ENCODE measurements at regions not wholly inside any gene's neighbourhood (a gene's known extent, or its start where the extent isn't known, plus 50 kb on each side); places are given as distances from the start of the nearest gene placed in this dataset.

DNA sequence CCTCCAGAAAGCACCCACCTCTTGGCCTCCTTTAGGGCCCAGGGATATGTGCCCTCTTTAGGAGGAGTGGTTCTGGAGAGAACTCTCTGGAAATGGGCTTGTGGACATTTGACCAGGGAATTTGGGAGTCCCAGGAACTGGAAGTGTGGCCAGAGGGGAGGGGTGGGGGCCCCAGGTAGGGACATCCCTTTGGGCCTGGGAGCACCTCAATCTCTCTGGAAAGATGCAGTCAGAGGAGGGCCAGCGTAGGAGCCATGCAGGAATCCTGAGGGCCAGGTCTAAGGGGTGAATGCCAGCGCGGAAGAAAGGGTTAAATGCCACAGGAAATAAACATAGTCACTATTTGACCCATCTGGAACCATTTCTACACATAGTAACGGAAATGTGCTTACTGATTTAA lies 50.3 kb upstream of the ITGA11 start:
- TF ChIP-seq, protein P1, sequence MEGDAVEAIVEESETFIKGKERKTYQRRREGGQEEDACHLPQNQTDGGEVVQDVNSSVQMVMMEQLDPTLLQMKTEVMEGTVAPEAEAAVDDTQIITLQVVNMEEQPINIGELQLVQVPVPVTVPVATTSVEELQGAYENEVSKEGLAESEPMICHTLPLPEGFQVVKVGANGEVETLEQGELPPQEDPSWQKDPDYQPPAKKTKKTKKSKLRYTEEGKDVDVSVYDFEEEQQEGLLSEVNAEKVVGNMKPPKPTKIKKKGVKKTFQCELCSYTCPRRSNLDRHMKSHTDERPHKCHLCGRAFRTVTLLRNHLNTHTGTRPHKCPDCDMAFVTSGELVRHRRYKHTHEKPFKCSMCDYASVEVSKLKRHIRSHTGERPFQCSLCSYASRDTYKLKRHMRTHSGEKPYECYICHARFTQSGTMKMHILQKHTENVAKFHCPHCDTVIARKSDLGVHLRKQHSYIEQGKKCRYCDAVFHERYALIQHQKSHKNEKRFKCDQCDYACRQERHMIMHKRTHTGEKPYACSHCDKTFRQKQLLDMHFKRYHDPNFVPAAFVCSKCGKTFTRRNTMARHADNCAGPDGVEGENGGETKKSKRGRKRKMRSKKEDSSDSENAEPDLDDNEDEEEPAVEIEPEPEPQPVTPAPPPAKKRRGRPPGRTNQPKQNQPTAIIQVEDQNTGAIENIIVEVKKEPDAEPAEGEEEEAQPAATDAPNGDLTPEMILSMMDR (conservative IDR thresholded peaks at IDR 0.05) = no peak
- no peak for TF ChIP-seq ZFX (IDR thresholded peaks at IDR 0.05)
